ENCODE measurements at regions not wholly inside any gene's neighbourhood (a gene's known extent, or its start where the extent isn't known, plus 50 kb on each side); places are given as distances from the start of the nearest gene placed in this dataset.

- no peak for DNase-seq (ENCODE audit: low read depth in 4 of 4, low spot score in 2 of 4)
These were observed 110.5 kb upstream of the AGAP1 start for GRCh38 chr2:235383272-235383843.

GRCh38 chr2:235384624-235385023 is 109.2 kb upstream of the AGAP1 start:
- no peak for DNase-seq (ENCODE audit: low read depth in 4 of 4, low spot score in 2 of 4)

GRCh38 chr2:235389626-235390025 is 104.2 kb upstream of the AGAP1 start:
- DNase-seq (ENCODE audit: low read depth in 4 of 4, low spot score in 2 of 4) = no peak

GRCh38 chr2:235390108-235390815 is 103.6 kb upstream of the AGAP1 start:
- no peak for DNase-seq (ENCODE audit: low read depth in 4 of 4, low spot score in 2 of 4)

- no peak for DNase-seq (ENCODE audit: low read depth in 4 of 4, low spot score in 2 of 4)
These were observed 103.0 kb upstream of the AGAP1 start for GRCh38 chr2:235390816-235391194.

- no peak for DNase-seq (ENCODE audit: low read depth in 4 of 4, low spot score in 2 of 4)
These were observed 101.8 kb upstream of the AGAP1 start for GRCh38 chr2:235391921-235392615.

GRCh38 chr2:235394278-235394828 is 99.5 kb upstream of the AGAP1 start:
- DNase-seq (ENCODE audit: low read depth in 4 of 4, low spot score in 2 of 4) = no peak

- DNase-seq (ENCODE audit: low read depth in 4 of 4, low spot score in 2 of 4) = no peak
These were observed 97.6 kb upstream of the AGAP1 start for GRCh38 chr2:235396071-235396846.

GRCh38 chr2:235398321-235398720 is 95.5 kb upstream of the AGAP1 start:
- no peak for DNase-seq (ENCODE audit: low read depth in 4 of 4, low spot score in 2 of 4)

GRCh38 chr2:235399895-235400294 is 93.9 kb upstream of the AGAP1 start:
- DNase-seq (ENCODE audit: low read depth in 4 of 4, low spot score in 2 of 4) = no peak

GRCh38 chr2:235402422-235402821 is 91.4 kb upstream of the AGAP1 start:
- no peak for DNase-seq (ENCODE audit: low read depth in 4 of 4, low spot score in 2 of 4)

GRCh38 chr2:235405612-235406361 is 88.1 kb upstream of the AGAP1 start:
- no peak for DNase-seq (ENCODE audit: low read depth in 4 of 4, low spot score in 2 of 4)

- DNase-seq (ENCODE audit: low read depth in 4 of 4, low spot score in 2 of 4) = no peak
These were observed 87.4 kb upstream of the AGAP1 start for GRCh38 chr2:235406430-235406829.

GRCh38 chr2:235411905-235412485 is 81.8 kb upstream of the AGAP1 start:
- DNase-seq (ENCODE audit: low read depth in 4 of 4, low spot score in 2 of 4) = no peak

GRCh38 chr2:235413064-235413463 is 80.8 kb upstream of the AGAP1 start:
- DNase-seq (ENCODE audit: low read depth in 4 of 4, low spot score in 2 of 4) = no peak

- DNase-seq (ENCODE audit: low read depth in 4 of 4, low spot score in 2 of 4) = no peak
These were observed 79.4 kb upstream of the AGAP1 start for GRCh38 chr2:235414422-235414821.

GRCh38 chr2:235416858-235417499 is 76.9 kb upstream of the AGAP1 start:
- DNase-seq (ENCODE audit: low read depth in 4 of 4, low spot score in 2 of 4) = no peak

GRCh38 chr2:235418918-235419317 is 74.9 kb upstream of the AGAP1 start:
- no peak for DNase-seq (ENCODE audit: low read depth in 4 of 4, low spot score in 2 of 4)

- DNase-seq (ENCODE audit: low read depth in 4 of 4, low spot score in 2 of 4) = no peak
These were observed 73.8 kb upstream of the AGAP1 start for GRCh38 chr2:235419996-235420395.
